Osteoblast (primary cell): ENCODE measurements at regions not wholly inside any gene's neighbourhood (a gene's known extent, or its start where the extent isn't known, plus 50 kb on each side); places are given as distances from the start of the nearest gene placed in this dataset.

Experiments used
- DNase-seq: peaks from one replicate; pipeline ENCODE4 v3.0.0; 2011; ENCODE audit warnings: low spot score, mixed read lengths; ENCODE audit not compliant: insufficient read length; ENCODE audit errors: missing footprints
- H2AFZ ChIP-seq: 2 replicates; pipeline ENCODE4 v1.6.0; 2011; ENCODE audit warnings: mild to moderate bottlenecking, low read length
- H3K27ac ChIP-seq: 2 replicates; pipeline ENCODE4 v1.5.1; 2011; ENCODE audit warnings: mild to moderate bottlenecking, low read depth, low read length, moderate library complexity
- H3K27me3 ChIP-seq: 2 replicates; pipeline ENCODE4 v1.6.0; 2012; ENCODE audit warnings: mild to moderate bottlenecking, control low read depth, inconsistent platforms, low read length, moderate library complexity; ENCODE audit not compliant: insufficient read depth
- H3K36me3 ChIP-seq: 2 replicates; pipeline ENCODE4 v1.5.1; 2011; ENCODE audit warnings: mild to moderate bottlenecking, low read length, control low read depth, moderate library complexity; ENCODE audit not compliant: insufficient read depth
- H3K4me1 ChIP-seq: 2 replicates; pipeline ENCODE4 v1.5.1; 2011; ENCODE audit warnings: mild to moderate bottlenecking, low read length, control low read depth, moderate library complexity; ENCODE audit not compliant: insufficient read depth
- H3K4me2 ChIP-seq: 2 replicates; pipeline ENCODE4 v1.6.0; 2011; ENCODE audit warnings: mild to moderate bottlenecking, low read length; ENCODE audit not compliant: insufficient read depth
- H3K4me3 ChIP-seq: fragments of 200-600 bp; sonication (generic); 3 replicates; pipeline ENCODE4 v1.5.1; 2012; ENCODE audit warnings: mild to moderate bottlenecking, low read length, inconsistent platforms; ENCODE audit not compliant: insufficient read depth
- H3K79me2 ChIP-seq: 2 replicates; pipeline ENCODE4 v1.6.0; 2012; ENCODE audit warnings: mild to moderate bottlenecking, low read length, control low read depth, inconsistent platforms; ENCODE audit not compliant: insufficient read depth
- H3K9me3 ChIP-seq: 2 replicates; pipeline ENCODE4 v1.5.1; 2011; ENCODE audit warnings: low read depth, low read length, control low read depth
- H4K20me1 ChIP-seq: 2 replicates; pipeline ENCODE4 v1.6.0; 2012; ENCODE audit warnings: mild to moderate bottlenecking, low read length, control low read depth; ENCODE audit not compliant: insufficient read depth
- CTCF ChIP-seq: IDR thresholded peaks from 2 replicates; pipeline ENCODE4 v1.5.1; 2011; ENCODE audit warnings: mild to moderate bottlenecking, low read depth, low read length, moderate library complexity; ENCODE audit errors: extremely low read depth

GRCh38 chr9:85402551-85402950 lies 339.2 kb downstream of the AGTPBP1 start:
- no peak for TF ChIP-seq CTCF
- H4K20me1 ChIP-seq = no peaks in the 10 kb centered on the region
- no peak overlapping the region for H3K4me3 ChIP-seq
- H3K9me3 ChIP-seq = no peaks in the 10 kb centered on the region
- no peak overlapping the region for H3K27ac ChIP-seq
- H3K4me2 ChIP-seq = no peak overlapping the region
- no peak overlapping the region for H2AFZ ChIP-seq
- no peak for DNase-seq
- H3K27me3 ChIP-seq = no peaks in the 10 kb centered on the region
- no peaks in the 10 kb centered on the region for H3K4me1 ChIP-seq
- H3K36me3 ChIP-seq = no peaks in the 10 kb centered on the region
- H3K79me2 ChIP-seq = no peaks in the 10 kb centered on the region

GRCh38 chr9:85401998-85402397 lies 339.8 kb downstream of the AGTPBP1 start:
- no peaks in the 10 kb centered on the region for H3K36me3 ChIP-seq
- H3K79me2 ChIP-seq = no peaks in the 10 kb centered on the region
- no peak for DNase-seq
- H3K4me2 ChIP-seq = no peak overlapping the region
- no peak overlapping the region for H3K4me3 ChIP-seq
- H3K4me1 ChIP-seq = no peaks in the 10 kb centered on the region
- H4K20me1 ChIP-seq = no peaks in the 10 kb centered on the region
- H3K9me3 ChIP-seq = no peaks in the 10 kb centered on the region
- H2AFZ ChIP-seq = no peak overlapping the region
- no peaks in the 10 kb centered on the region for H3K27me3 ChIP-seq
- H3K27ac ChIP-seq = no peak overlapping the region
- no peak for TF ChIP-seq CTCF

- no peak for TF ChIP-seq CTCF
- no peaks in the 10 kb centered on the region for H3K27me3 ChIP-seq
Measured at GRCh38 chr9:85397005-85397404, 344.7 kb downstream of the AGTPBP1 start.

GRCh38 chr9:85392260-85392659 lies 349.5 kb downstream of the AGTPBP1 start:
- H3K4me3 ChIP-seq = no peak overlapping the region
- no peaks in the 10 kb centered on the region for H3K27me3 ChIP-seq
- no peaks in the 10 kb centered on the region for H3K4me1 ChIP-seq
- H3K27ac ChIP-seq = no peak overlapping the region
- H4K20me1 ChIP-seq = no peaks in the 10 kb centered on the region
- H3K36me3 ChIP-seq = no peaks in the 10 kb centered on the region
- no peak overlapping the region for H3K4me2 ChIP-seq
- TF ChIP-seq CTCF = no peak
- H3K79me2 ChIP-seq = no peaks in the 10 kb centered on the region
- H3K9me3 ChIP-seq = no peaks in the 10 kb centered on the region
- no peak overlapping the region for H2AFZ ChIP-seq
- no peak for DNase-seq

More at GRCh38 chr9:85397005-85397404, 344.7 kb downstream of the AGTPBP1 start:
- no peak overlapping the region for H2AFZ ChIP-seq
- no peaks in the 10 kb centered on the region for H4K20me1 ChIP-seq
- H3K4me1 ChIP-seq = no peaks in the 10 kb centered on the region
- no peaks in the 10 kb centered on the region for H3K36me3 ChIP-seq
- no peak for DNase-seq
- H3K4me3 ChIP-seq = no peak overlapping the region
- H3K9me3 ChIP-seq = no peaks in the 10 kb centered on the region
- H3K79me2 ChIP-seq = no peaks in the 10 kb centered on the region
- H3K4me2 ChIP-seq = no peak overlapping the region
- no peak overlapping the region for H3K27ac ChIP-seq
